ENCODE measurements at regions not wholly inside any gene's neighbourhood (a gene's known extent, or its start where the extent isn't known, plus 50 kb on each side); places are given as distances from the start of the nearest gene placed in this dataset.

DNA sequence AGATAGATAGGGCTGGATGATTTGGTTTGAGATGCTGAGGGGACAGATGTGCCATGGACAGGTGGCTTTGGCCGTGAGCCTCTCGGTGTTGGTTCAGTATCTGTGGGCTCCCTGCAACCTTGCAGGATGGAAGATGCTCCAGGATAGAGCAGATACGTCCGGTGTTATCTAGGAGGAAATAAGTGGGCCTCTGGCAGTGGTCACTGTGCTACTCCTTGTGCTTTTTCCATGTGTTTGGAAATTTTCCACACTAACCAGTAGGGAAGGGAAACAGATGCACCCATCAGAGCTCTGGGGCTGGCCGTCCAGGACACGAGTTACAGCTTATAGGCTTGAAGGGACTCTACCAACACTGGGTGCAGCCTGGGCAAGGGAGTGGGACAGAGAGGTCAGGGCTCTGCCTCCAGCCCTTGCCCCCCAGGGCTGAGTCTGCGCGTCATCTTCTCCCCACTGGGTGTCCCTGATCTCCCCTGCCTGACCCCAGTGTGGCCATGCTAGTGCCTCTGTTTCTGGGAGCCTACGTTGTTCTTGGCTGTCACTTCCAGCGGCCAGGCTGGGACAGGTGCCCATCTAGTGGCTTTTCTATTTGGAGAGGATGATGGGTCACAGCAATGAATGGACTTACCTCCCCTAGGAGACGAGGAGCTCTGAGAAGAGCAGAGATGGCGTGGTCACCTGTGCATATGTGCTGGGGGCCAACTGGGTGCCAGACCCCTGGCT is 166.9 kb downstream of the SEC14L1 start:
- TF ChIP-seq, protein P1, sequence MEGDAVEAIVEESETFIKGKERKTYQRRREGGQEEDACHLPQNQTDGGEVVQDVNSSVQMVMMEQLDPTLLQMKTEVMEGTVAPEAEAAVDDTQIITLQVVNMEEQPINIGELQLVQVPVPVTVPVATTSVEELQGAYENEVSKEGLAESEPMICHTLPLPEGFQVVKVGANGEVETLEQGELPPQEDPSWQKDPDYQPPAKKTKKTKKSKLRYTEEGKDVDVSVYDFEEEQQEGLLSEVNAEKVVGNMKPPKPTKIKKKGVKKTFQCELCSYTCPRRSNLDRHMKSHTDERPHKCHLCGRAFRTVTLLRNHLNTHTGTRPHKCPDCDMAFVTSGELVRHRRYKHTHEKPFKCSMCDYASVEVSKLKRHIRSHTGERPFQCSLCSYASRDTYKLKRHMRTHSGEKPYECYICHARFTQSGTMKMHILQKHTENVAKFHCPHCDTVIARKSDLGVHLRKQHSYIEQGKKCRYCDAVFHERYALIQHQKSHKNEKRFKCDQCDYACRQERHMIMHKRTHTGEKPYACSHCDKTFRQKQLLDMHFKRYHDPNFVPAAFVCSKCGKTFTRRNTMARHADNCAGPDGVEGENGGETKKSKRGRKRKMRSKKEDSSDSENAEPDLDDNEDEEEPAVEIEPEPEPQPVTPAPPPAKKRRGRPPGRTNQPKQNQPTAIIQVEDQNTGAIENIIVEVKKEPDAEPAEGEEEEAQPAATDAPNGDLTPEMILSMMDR (IDR thresholded peaks at IDR 0.05; ENCODE audit: insufficient read depth, low read length, poor library complexity, severe bottlenecking) = no peak
- no peak for TF ChIP-seq EZH2phosphoT487 (conservative IDR thresholded peaks at IDR 0.05; ENCODE audit: low read length)
